Coronary artery (tissue), 2 donors: ENCODE measurements at regions not wholly inside any gene's neighbourhood (a gene's known extent, or its start where the extent isn't known, plus 50 kb on each side); places are given as distances from the start of the nearest gene placed in this dataset.

Source experiments
- DNase-seq: peaks from one replicate; pipeline ENCODE4 v3.0.0-alpha.2; 2017; ENCODE audit warnings: low spot score
- H3K27ac ChIP-seq, 2 donors: fragments of 200-600 bp; sonication (generic); one replicate each; pipeline ENCODE4 v1.5.1; 2016 to 2019
- H3K4me3 ChIP-seq: fragments of 200-600 bp; sonication (generic); 2 replicates; pipeline ENCODE4 v1.5.1; 2016; ENCODE audit warnings: mild to moderate bottlenecking, moderate library complexity
- TF ChIP-seq, protein P1 (sequence below): fragments of 200-600 bp; sonication (generic); IDR thresholded peaks from one replicate; pipeline ENCODE4 v1.5.1; 2019; ENCODE audit warnings: antibody characterized with exemption

DNA sequence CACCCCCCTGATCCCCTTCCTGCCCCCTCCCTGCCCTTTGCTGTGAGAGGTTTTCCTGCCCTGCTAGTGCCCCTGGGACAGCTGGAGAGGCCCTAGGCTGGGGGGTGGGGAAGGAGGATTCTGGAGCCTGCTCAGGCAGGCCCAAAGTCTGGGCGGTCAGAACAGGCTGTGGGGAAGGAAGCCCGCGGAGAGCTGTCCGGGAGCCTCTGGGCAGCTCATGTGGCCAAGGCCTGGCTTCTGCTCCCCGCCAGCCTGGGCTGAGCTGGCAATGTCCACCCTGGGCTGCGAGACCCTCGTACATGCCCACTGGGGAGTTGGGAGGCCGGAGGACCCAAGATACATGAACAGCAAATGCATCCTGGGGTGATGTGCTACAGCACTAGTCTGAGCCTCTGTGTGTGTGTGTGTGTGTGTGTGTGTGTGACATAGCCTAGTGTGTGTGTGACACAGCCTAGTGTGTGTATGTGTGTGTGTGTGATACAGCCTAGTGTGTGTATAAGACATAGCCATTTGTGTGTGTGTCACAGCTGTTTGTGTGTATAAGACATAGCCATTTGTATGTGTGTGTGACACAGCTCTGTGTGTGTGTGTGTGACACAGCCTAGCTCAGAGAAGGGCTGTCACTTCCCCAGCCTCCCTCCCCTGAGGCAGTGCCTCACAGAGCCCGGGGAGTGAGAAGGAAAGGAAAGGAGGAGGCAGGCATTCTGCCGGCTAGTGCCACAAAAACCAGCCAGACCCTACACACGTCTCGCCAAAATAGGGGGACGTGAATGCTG, 201.4 kb upstream of the CIBAR2 start:
- no peak overlapping the region for H3K4me3 ChIP-seq
- DNase-seq = no peak
- peak overlapping the region in 1 of 2 donors; percentile 65 for H3K27ac ChIP-seq
- TF ChIP-seq, protein P1, sequence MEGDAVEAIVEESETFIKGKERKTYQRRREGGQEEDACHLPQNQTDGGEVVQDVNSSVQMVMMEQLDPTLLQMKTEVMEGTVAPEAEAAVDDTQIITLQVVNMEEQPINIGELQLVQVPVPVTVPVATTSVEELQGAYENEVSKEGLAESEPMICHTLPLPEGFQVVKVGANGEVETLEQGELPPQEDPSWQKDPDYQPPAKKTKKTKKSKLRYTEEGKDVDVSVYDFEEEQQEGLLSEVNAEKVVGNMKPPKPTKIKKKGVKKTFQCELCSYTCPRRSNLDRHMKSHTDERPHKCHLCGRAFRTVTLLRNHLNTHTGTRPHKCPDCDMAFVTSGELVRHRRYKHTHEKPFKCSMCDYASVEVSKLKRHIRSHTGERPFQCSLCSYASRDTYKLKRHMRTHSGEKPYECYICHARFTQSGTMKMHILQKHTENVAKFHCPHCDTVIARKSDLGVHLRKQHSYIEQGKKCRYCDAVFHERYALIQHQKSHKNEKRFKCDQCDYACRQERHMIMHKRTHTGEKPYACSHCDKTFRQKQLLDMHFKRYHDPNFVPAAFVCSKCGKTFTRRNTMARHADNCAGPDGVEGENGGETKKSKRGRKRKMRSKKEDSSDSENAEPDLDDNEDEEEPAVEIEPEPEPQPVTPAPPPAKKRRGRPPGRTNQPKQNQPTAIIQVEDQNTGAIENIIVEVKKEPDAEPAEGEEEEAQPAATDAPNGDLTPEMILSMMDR = no peak

DNA sequence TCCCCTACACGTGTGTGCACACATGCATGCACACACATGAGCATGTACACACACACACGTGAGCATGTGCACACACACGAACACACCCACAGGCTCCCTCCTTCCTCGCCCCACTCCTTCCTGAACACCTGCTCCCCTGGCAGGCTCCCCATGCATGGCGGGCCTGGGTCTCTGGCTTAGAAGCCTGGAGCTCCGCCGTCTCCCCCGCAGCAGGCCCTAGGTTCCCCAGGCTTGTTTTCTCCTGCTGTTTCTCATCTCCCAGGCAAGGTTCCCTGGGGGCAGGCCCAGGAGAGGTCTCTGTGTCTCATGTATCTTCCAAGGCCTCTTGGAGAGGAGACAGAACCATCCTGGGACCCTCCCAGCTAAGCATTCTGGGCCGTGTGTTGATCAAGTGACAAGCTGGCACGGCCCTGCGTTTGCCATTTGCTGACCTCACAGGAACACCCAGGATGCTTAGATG, 202.3 kb upstream of the CIBAR2 start:
- H3K27ac ChIP-seq = peak overlapping the region in 1 of 2 donors; percentile 65
- H3K4me3 ChIP-seq = no peak overlapping the region
- DNase-seq = no peak
- TF ChIP-seq, protein P1 = no peak

GRCh38 chr16:85315866-85316265, 203.6 kb upstream of the CIBAR2 start:
- no peak for DNase-seq
- TF ChIP-seq, protein P1 = no peak
- Histone ChIP-seq H3K27ac (no peak overlapping the region), H3K4me3 (no peak overlapping the region)

GRCh38 chr16:85316321-85316919, 204.1 kb upstream of the CIBAR2 start:
- no peak overlapping the region for H3K27ac ChIP-seq
- TF ChIP-seq, protein P1 = peak; percentile 47
- H3K4me3 ChIP-seq = no peak overlapping the region
- DNase-seq = no peak

- no peak for DNase-seq
- H3K4me3 ChIP-seq = no peak overlapping the region
- H3K27ac ChIP-seq = no peak overlapping the region
- TF ChIP-seq, protein P1 = no peak
These were observed 204.7 kb upstream of the CIBAR2 start for GRCh38 chr16:85316944-85317343.

DNA sequence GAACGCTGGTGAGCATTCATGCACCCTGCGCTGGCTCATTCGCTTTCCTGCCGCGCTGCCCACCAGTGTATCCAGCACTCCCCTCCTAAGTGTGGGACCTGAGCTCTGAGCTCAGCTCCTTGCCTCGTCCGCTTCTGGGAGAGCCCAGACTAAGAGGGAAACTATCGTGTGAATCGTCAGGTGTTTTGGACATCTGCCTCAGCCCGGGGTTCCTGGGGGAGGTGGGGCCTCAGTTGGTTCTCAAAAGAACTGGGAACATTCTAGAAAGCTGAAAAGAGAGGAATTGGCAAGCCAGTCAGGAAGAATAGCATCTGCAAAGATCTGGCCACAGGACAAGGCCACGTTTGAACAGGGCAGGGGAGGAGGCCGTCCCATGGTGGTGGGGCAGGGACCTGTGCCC, 205.4 kb upstream of the CIBAR2 start:
- no peak overlapping the region for H3K27ac ChIP-seq
- DNase-seq = no peak
- H3K4me3 ChIP-seq = no peak overlapping the region
- TF ChIP-seq, protein P1 = no peak
